COLO829 (cell line): ENCODE measurements at regions not wholly inside any gene's neighbourhood (a gene's known extent, or its start where the extent isn't known, plus 50 kb on each side); places are given as distances from the start of the nearest gene placed in this dataset.
"Not testable (repeated sequence)": the region's sequence is repeated elsewhere in the genome, so short reads cannot be mapped to it uniquely, and the experiment has no call there.

ENCODE experiments used
- DNase-seq: peaks from one replicate; pipeline ENCODE4 v3.0.0; 2012; ENCODE audit warnings: low spot score

- no peak for DNase-seq
Observed at GRCh38 chr4:149870008-149870407, 54.4 kb upstream of the IQCM start.

DNA sequence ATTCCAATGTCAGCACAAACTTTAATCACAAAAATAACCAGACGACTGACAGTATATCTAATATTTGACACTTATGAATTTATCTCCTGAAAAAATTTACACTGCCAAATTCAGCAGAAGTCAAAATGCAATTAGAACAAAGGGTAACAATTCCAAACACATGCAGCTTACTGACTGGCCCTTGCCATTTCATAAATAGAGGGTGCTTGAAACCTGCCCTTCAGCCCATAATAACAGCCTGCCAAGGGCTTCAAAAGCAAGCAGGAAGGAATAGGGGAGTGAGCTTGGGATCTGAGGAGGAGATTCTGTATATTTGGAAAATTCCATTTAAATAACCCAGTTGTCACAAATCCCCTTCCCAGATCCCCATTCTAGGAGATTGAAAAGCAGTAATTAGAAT, 66.1 kb upstream of the IQCM start:
- no peak for DNase-seq

GRCh38 chr4:149882251-149882650, 66.6 kb upstream of the IQCM start:
- DNase-seq = no peak

DNA sequence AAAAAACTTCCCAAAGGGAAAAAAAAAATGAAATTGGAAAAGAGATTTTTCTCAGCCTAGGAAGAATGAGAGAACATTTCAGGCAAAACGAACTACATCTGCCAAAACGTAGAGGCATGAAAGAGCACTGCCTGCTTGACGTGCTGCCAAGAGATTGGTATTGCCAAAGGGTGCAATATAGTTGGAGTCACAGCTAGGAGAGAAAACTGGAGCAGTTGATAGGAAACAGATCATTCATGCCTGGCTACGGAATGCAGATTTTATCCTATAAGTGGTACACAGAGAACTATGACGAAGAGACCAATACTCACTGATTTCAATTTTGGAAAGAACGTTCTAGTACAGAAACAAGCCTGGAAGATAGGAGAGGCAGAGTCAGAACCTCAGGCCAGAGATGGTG, 68.4 kb upstream of the IQCM start:
- DNase-seq = no peak

DNA sequence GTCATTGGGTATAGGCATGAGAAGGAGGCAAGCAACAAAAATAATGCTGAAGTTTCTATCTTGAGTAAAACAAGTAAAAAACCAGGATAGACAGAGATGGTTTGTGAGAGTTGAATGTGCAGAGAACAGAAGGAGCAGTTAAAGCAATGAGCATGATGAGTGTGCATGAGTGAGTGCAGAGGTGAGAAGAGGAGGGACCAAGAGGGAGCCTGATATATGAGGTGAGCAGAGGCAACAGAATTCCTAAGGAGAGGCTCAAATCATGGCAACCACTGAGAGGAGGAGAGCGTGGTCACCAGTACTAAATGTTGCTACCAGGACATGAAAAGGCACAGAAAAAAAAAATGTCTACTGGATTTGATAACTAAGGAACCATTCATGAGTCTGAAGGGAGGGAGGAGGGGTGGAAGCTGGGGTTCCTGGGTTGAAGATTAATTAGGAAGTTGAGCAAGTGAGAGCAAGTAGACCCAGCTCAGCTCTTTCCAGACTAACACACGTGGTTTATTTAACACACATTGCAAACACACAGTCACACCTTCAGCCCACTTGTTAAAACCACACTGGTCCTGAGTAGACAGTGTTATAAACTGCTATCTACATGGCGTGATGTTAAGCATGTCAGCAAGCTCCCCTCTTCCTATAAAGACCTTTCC, 69.0 kb upstream of the IQCM start:
- no peak for DNase-seq

DNA sequence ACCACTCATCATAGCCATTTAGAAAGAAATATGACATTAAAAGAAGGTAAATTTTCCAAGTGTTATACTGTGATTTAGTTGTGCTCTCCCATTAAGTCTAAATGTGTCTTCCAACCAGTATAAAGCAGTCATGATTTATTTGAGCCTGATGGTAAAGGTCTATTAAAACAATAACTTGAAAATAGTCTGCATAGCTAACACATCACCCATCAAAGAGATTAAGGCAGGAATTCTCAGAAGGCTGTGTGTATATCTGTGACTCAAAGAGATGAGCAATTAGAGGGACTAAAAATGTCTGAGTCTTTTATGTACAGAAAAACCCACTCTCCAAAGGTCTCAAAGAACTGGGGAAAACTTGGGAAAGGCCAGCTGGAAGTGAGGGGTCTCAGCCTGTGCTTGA, 70.3 kb upstream of the IQCM start:
- peak; percentile 42 for DNase-seq

DNA sequence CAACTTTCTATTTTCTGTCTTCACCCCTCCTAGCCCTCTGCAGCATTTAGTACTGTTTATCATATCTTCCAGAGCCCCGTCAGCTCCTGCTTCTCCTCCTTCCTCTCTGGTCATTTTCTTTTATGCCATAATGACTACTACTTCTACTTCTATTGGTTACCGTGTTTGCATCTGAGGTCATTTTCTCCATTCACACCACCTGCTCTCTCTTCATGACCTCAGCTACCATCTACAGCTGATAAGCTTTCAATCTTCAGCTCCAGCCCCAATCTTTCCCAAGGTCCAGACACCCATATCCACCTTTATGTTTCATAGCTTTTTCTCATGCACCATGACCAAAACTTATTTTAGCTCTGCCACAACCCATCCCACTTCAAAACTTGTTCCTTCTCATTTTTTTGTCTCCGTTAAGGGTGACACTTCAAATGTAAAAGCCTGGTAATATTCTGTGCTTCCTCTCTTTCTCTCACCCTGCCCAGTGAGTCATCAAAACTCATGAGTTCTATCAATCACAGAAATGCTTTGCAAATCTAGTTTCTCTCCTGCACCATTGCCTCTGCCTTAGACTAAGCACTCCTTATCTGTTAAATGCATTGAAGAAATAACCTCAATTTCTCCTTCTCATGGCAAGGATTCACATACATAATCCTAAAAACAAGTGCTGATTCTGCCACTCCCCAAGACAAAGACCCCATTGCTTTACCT, 71.3 kb upstream of the IQCM start:
- no peak for DNase-seq

GRCh38 chr4:149889991-149890390, 74.3 kb upstream of the IQCM start:
- DNase-seq = no peak

GRCh38 chr4:149890531-149890930, 74.9 kb upstream of the IQCM start:
- DNase-seq = no peak

GRCh38 chr4:149891426-149891825, 75.8 kb upstream of the IQCM start:
- no peak for DNase-seq

- DNase-seq = peak; percentile 59
Observed at GRCh38 chr4:149896432-149896831, 80.8 kb upstream of the IQCM start.

DNA sequence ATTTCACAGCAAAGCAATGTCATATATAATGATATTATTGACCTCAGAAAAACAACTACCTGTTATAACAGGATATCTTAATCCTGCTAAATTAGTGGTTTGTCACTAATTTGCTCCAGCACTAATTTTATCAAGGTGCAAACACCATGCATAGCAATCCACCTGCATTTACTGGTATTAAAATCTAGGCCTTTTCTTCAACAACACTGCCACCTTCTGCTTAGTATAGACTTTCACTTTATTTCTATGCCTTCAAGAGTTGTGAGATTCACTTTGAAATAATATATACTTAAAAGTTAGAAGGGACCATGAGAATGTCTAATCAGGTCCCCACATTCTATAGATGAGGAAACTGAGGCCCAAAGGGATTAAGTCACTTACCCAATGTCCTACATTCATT, 82.1 kb upstream of the IQCM start:
- no peak for DNase-seq

DNA sequence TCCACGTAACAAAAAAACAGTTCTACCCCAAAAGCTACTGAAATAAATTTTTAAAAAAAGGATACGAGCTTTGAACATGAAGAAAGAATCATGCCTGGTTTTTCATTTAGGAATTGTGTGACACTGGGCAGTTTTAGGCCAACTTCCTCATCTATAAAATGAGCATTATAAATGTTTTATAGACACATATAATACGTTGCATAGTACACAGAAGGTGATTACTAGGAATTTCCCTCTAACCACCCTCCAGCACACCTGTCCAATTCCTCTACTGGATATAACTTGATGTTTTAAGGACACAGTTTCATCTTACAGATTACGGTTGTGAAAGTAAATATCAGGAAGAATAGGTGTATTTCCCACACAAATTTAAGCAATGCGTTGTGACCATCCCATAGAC, 85.5 kb upstream of the IQCM start:
- no peak for DNase-seq

DNA sequence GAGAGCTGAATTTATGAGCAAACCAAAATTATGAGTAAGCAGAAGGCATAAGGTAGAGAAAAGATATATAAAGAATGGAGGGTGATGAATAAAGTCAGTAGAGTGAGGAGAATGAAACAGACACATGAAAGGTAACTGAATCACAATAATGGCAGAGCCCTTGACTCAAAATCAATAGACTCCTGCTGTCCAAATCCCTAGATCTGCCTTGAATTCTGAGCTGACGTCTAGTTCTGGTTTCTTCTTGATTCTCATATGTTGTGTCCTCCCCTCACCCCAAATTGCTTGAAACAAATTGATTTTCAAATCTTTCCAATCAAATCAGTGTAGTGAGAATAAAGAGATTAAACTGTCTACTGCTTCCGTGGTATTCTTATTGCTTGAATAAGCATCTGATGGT, 86.6 kb upstream of the IQCM start:
- no peak for DNase-seq

- DNase-seq = no peak
Observed at GRCh38 chr4:149910177-149910576, 94.5 kb upstream of the IQCM start.

DNA sequence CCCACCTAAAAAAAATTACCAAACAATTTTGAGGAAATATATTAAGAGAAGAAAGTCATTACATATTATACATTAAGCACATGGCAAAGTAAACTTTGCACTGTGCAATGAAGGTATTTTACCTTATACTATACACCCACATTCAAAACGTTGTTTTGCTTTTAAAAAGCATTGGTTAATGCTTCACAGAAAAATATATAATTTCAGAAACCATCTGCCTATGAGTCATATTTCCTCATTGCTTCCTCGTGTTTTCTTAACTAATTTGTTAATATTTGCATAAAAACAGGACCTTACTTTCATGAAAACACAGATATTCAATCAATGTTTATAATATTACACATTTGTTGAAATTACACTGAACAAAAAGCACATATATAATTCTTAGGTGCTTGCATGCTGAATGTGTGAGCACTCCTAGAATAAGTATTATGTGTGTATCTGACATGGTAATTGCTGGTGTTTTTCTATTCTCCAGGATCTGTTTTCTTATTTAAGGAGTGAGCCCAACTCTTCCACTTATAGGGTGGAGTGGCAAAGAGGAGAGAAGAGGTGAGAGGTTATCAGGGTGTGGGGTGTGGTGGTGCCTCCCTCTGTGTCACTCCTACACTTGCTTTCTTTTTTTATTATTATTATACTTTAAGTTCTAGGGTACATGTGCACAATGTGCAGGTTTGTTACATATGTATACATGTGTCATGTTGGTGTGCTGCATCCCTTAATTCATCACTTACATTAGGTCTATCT, 95.1 kb upstream of the IQCM start:
- DNase-seq = no peak

GRCh38 chr4:149911354-149911753, 95.7 kb upstream of the IQCM start:
- no peak for DNase-seq

DNA sequence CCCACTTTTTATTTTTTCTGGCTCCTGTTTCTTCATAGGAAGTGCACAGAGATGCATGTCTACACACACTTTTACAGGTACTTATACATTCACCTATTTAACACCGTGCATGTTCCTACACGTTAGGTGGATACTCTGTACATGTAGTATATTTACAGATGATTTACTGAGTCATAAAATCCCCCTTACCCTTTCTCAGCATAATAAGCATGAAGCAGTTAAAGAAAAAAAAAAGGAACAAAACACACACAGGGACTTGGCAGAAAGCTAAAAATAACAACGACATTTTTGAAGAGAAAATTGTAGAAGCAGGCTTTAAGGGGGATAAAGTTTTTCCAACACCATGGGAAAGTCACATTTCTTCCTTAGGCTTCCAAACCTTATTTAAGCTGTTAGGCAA, 96.4 kb upstream of the IQCM start:
- no peak for DNase-seq

DNA sequence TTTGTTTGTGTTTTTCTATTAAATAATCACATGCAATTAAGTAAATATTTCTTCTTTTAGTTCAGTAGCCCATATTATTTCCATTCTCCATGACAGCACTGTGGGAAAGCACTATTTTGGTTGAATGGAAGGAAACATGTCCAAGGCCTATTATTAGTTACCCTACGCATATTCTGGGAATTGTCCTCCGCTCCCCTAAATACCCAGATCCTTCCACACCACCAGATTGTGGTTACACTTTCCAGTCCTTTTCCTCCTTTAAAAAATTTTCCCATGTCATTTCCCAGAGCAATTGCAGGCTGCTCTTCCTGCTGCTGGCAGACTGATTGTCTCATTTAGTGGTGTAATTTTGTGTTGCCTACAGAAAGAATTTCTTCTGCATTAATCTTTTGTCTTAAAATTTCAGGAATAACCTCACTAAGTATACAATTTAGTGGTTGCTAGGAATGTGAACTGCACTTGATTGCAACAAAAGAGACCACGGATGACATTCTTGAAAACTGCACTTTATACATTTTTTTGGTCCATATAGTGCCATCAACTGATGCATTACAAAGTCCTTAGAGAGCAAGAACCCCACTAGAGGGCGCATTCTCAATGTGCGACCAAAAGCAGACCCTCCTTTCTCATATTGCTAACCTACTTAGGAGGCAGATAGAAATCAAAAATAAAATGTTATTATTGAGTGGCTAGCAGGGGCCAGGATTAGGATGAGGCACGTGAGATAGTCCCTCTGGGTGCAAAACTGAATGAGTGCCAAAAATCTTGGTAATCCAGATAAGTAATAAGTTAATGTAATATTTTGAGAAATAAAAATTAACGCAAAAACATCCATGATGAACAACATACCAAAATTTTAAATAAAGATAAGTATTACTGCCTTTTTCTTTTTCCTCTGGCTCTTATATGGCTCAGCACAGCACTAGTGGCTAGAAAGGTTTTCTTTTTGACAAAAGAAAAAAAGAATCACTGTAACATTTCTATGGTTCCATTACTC, 98.8 kb upstream of the IQCM start:
- peak; percentile 70 for DNase-seq

GRCh38 chr4:149915735-149916134, 100.1 kb upstream of the IQCM start:
- DNase-seq = not testable (repeated sequence)

DNA sequence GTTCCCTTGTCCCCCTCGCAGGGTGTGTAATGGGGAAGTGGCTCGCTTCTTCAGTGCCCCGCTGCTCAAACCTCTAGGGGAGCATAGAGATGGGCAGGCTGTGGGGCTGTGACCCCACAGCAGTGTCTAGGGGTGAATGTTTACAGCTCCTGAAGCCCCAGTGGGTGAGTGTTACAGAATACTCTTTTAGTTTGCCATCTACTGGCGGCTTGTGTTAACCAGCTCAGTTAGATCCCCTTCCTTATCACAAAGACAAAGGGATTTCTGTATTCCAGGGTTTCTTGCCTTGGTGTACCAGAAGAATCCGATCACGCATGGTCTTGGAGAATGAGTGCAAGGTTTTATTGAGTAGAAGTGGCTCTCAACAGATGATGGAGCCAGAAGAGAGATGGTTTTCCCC, 108.1 kb upstream of the IQCM start:
- no peak for DNase-seq

- no peak for DNase-seq
Observed at GRCh38 chr4:149927514-149927913, 111.9 kb upstream of the IQCM start.
